HK-2 (cell line): ENCODE measurements at regions not wholly inside any gene's neighbourhood (a gene's known extent, or its start where the extent isn't known, plus 50 kb on each side); places are given as distances from the start of the nearest gene placed in this dataset.
"Not testable (repeated sequence)": the region's sequence is repeated elsewhere in the genome, so short reads cannot be mapped to it uniquely, and the experiment has no call there.

Experiments used
- DNase-seq: peaks from one replicate; pipeline ENCODE4 v3.0.0-alpha.2; 2018; ENCODE audit not compliant: unreplicated experiment

GRCh38 chr21:33121715-33122475, 52.0 kb downstream of the OLIG1 start:
- no peak for DNase-seq

GRCh38 chr21:33122507-33122906, 52.6 kb downstream of the OLIG1 start:
- no peak for DNase-seq

- no peak for DNase-seq
These were observed 53.6 kb downstream of the OLIG1 start for GRCh38 chr21:33123374-33124123.

- no peak for DNase-seq
These were observed 54.9 kb downstream of the OLIG1 start for GRCh38 chr21:33124889-33125288.

- no peak for DNase-seq
These were observed 55.9 kb downstream of the OLIG1 start for GRCh38 chr21:33125680-33126375.

GRCh38 chr21:33126569-33126968, 56.6 kb downstream of the OLIG1 start:
- no peak for DNase-seq

- DNase-seq, result peak; percentile 42
These were observed 57.4 kb downstream of the OLIG1 start for GRCh38 chr21:33127154-33127867.

GRCh38 chr21:33127868-33128242, 57.9 kb downstream of the OLIG1 start:
- DNase-seq, result no peak

- no peak for DNase-seq
These were observed 58.6 kb downstream of the OLIG1 start for GRCh38 chr21:33128538-33128937.

GRCh38 chr21:33132054-33132453, 62.1 kb downstream of the OLIG1 start:
- no peak for DNase-seq

- no peak for DNase-seq
These were observed 64.0 kb downstream of the OLIG1 start for GRCh38 chr21:33133892-33134291.

- DNase-seq, result no peak
These were observed 66.0 kb downstream of the OLIG1 start for GRCh38 chr21:33135925-33136324.

GRCh38 chr21:33136847-33137502, 67.0 kb downstream of the OLIG1 start:
- no peak for DNase-seq

- DNase-seq, result no peak
These were observed 69.1 kb downstream of the OLIG1 start for GRCh38 chr21:33139084-33139483.

- DNase-seq, result no peak
These were observed 70.3 kb downstream of the OLIG1 start for GRCh38 chr21:33140288-33140687.

GRCh38 chr21:33146467-33146866, 76.5 kb downstream of the OLIG1 start:
- no peak for DNase-seq

GRCh38 chr21:33149181-33149580, 79.2 kb downstream of the OLIG1 start:
- DNase-seq, result no peak

GRCh38 chr21:33150968-33151367, 78.8 kb upstream of the IFNAR2 start:
- not testable (repeated sequence) for DNase-seq

GRCh38 chr21:33151941-33152731, 77.6 kb upstream of the IFNAR2 start:
- no peak for DNase-seq

GRCh38 chr21:33152732-33153130, 77.0 kb upstream of the IFNAR2 start:
- DNase-seq, result no peak

GRCh38 chr21:33155005-33155404, 74.7 kb upstream of the IFNAR2 start:
- no peak for DNase-seq
